ENCODE measurements at regions not wholly inside any gene's neighbourhood (a gene's known extent, or its start where the extent isn't known, plus 50 kb on each side); places are given as distances from the start of the nearest gene placed in this dataset.

DNA sequence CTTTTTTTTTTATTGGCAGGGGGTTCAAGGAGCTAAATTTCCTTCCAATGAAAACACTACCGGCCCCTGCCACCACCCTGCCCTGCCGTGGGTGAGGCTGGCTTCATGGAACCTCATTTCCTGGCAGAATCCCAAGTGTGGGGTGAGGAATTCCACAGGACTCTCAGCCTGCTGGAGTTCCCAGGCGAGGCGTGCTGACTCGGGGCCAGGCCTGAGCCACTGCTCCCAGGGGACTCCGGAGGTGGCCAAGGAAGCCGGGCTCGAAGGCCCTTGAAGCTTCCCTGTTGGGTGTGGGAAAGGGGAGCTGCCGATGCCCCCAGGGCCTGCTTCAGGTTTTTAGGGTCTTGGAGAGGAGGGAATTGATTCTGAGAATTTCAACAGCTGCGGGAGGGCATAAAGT lies 95.3 kb upstream of the ACTRT2 start:
- Histone ChIP-seq H3K9me3 (ENCODE audit: low read length) (no peaks in the 10 kb centered on the region), H3K27me3 (ENCODE audit: insufficient read depth, low read length) (no peaks in the 10 kb centered on the region), H3K36me3 (ENCODE audit: insufficient read depth, low read length) (no peaks in the 10 kb centered on the region), H3K79me2 (ENCODE audit: insufficient read depth, low read length) (no peaks in the 10 kb centered on the region), H3K4me3 (ENCODE audit: low read depth, low read length, poor library complexity, severe bottlenecking) (no peak overlapping the region), H2AFZ (ENCODE audit: low read length) (no peak overlapping the region), H3K9me2 (ENCODE audit: low read depth, low read length) (no peaks in the 10 kb centered on the region), H3K4me1 (ENCODE audit: insufficient read depth, low read length, severe bottlenecking) (no peaks in the 10 kb centered on the region), H3K4me2 (ENCODE audit: low read length) (no peak overlapping the region), H3K27ac (ENCODE audit: low read depth, low read length, poor library complexity, severe bottlenecking) (no peak overlapping the region), H4K20me1 (ENCODE audit: insufficient read depth, low read length) (no peaks in the 10 kb centered on the region), H3F3A (ENCODE audit: insufficient read depth, low read length) (no peaks in the 10 kb centered on the region), H3K9ac (ENCODE audit: low read length) (no peak overlapping the region)
- TF ChIP-seq EZH2 (IDR thresholded peaks at IDR 0.05; ENCODE audit: borderline replicate concordance, low read length): no peak
- TF ChIP-seq, protein P1, sequence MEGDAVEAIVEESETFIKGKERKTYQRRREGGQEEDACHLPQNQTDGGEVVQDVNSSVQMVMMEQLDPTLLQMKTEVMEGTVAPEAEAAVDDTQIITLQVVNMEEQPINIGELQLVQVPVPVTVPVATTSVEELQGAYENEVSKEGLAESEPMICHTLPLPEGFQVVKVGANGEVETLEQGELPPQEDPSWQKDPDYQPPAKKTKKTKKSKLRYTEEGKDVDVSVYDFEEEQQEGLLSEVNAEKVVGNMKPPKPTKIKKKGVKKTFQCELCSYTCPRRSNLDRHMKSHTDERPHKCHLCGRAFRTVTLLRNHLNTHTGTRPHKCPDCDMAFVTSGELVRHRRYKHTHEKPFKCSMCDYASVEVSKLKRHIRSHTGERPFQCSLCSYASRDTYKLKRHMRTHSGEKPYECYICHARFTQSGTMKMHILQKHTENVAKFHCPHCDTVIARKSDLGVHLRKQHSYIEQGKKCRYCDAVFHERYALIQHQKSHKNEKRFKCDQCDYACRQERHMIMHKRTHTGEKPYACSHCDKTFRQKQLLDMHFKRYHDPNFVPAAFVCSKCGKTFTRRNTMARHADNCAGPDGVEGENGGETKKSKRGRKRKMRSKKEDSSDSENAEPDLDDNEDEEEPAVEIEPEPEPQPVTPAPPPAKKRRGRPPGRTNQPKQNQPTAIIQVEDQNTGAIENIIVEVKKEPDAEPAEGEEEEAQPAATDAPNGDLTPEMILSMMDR (IDR thresholded peaks at IDR 0.05; ENCODE audit: low read length): no peak

DNA sequence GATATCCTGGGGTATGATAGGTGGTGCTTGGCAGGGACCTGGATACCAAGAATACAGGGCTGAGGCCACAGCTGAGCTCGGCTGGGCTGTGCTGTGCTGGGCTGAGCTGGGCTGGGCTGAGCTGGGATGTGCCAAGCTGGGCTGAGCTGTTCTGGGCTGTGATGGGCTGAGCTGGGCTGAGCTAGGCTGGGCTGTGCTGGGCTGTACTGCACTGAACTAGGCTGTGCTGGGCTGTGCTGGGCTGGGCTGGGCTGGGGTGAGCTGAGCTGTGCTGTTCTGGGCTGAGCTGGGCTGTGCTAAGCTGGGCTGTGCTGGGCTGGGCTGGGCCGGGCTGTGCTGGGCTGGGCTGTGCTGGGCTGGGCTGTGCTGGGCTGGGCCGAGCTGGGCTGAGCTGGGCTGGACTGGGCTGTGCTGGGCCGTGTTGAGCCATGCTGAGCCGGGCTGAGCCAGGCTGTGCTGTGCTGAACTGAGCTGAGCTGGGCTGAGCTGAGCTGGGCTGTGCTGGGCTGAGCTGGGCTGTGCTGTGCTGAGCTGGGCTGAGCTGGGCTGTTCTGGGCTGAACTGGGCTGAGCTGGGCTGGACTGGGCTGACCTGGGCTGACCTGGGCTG lies 94.7 kb upstream of the ACTRT2 start:
- Histone ChIP-seq H3K4me3 (ENCODE audit: low read depth, low read length, poor library complexity, severe bottlenecking) (no peak overlapping the region), H3K27ac (ENCODE audit: low read depth, low read length, poor library complexity, severe bottlenecking) (no peak overlapping the region), H3K27me3 (ENCODE audit: insufficient read depth, low read length) (no peaks in the 10 kb centered on the region), H3K9ac (ENCODE audit: low read length) (no peak overlapping the region), H3K4me1 (ENCODE audit: insufficient read depth, low read length, severe bottlenecking) (no peaks in the 10 kb centered on the region), H3F3A (ENCODE audit: insufficient read depth, low read length) (no peaks in the 10 kb centered on the region), H3K36me3 (ENCODE audit: insufficient read depth, low read length) (no peaks in the 10 kb centered on the region), H4K20me1 (ENCODE audit: insufficient read depth, low read length) (no peaks in the 10 kb centered on the region), H3K4me2 (ENCODE audit: low read length) (no peak overlapping the region), H3K79me2 (ENCODE audit: insufficient read depth, low read length) (no peaks in the 10 kb centered on the region), H3K9me2 (ENCODE audit: low read depth, low read length) (no peaks in the 10 kb centered on the region), H3K9me3 (ENCODE audit: low read length) (no peaks in the 10 kb centered on the region), H2AFZ (ENCODE audit: low read length) (no peak overlapping the region)
- TF ChIP-seq, protein P1 (IDR thresholded peaks at IDR 0.05; ENCODE audit: low read length): no peak
- no peak for TF ChIP-seq EZH2 (IDR thresholded peaks at IDR 0.05; ENCODE audit: borderline replicate concordance, low read length)

- no peaks in the 10 kb centered on the region for H3K27me3 ChIP-seq (ENCODE audit: insufficient read depth, low read length)
- no peak overlapping the region for H3K9ac ChIP-seq (ENCODE audit: low read length)
- H3K4me1 ChIP-seq (ENCODE audit: insufficient read depth, low read length, severe bottlenecking): no peaks in the 10 kb centered on the region
- H3K36me3 ChIP-seq (ENCODE audit: insufficient read depth, low read length): no peaks in the 10 kb centered on the region
- no peak overlapping the region for H3K27ac ChIP-seq (ENCODE audit: low read depth, low read length, poor library complexity, severe bottlenecking)
- no peaks in the 10 kb centered on the region for H3K79me2 ChIP-seq (ENCODE audit: insufficient read depth, low read length)
- no peaks in the 10 kb centered on the region for H3K9me3 ChIP-seq (ENCODE audit: low read length)
- H3K4me2 ChIP-seq (ENCODE audit: low read length): no peak overlapping the region
- H3K4me3 ChIP-seq (ENCODE audit: low read depth, low read length, poor library complexity, severe bottlenecking): no peak overlapping the region
- H4K20me1 ChIP-seq (ENCODE audit: insufficient read depth, low read length): no peaks in the 10 kb centered on the region
- no peaks in the 10 kb centered on the region for H3F3A ChIP-seq (ENCODE audit: insufficient read depth, low read length)
- TF ChIP-seq EZH2 (IDR thresholded peaks at IDR 0.05; ENCODE audit: borderline replicate concordance, low read length): no peak
- TF ChIP-seq, protein P1 (IDR thresholded peaks at IDR 0.05; ENCODE audit: low read length): no peak
- no peaks in the 10 kb centered on the region for H3K9me2 ChIP-seq (ENCODE audit: low read depth, low read length)
- no peak overlapping the region for H2AFZ ChIP-seq (ENCODE audit: low read length)
Observed at GRCh38 chr1:2927393-2928360, 93.6 kb upstream of the ACTRT2 start.

Measured in OCI-LY1 (cell line).